ENCODE measurements at regions not wholly inside any gene's neighbourhood (a gene's known extent, or its start where the extent isn't known, plus 50 kb on each side); places are given as distances from the start of the nearest gene placed in this dataset.

- Histone ChIP-seq H3K4me3 (ENCODE audit: low read length) (no peak overlapping the region), H3K79me2 (ENCODE audit: low read length) (no peaks in the 10 kb centered on the region), H4K20me1 (ENCODE audit: insufficient read depth, low read depth, low read length) (no peaks in the 10 kb centered on the region), H3K9me2 (replicated peaks; ENCODE audit: insufficient read depth, low read length) (no peaks in the 10 kb centered on the region), H3K27me3 (ENCODE audit: low read length) (no peaks in the 10 kb centered on the region), H3K27ac (ENCODE audit: low read length) (no peak overlapping the region), H2AFZ (ENCODE audit: low read length) (no peak overlapping the region), H3K4me2 (ENCODE audit: low read depth, low read length, poor library complexity, severe bottlenecking) (no peak overlapping the region), H3K9me3 (ENCODE audit: low read length) (no peaks in the 10 kb centered on the region; the same call in 1 of the 2 replicates), H3K4me1 (ENCODE audit: low read length) (no peaks in the 10 kb centered on the region), H3K9ac (ENCODE audit: low read length) (no peak overlapping the region), H3K36me3 (ENCODE audit: insufficient read depth, low read length) (no peaks in the 10 kb centered on the region)
- no peak for DNase-seq
Observed at GRCh38 chr16:50444526-50444925, 75.7 kb upstream of the BRD7 start.

- Histone ChIP-seq H3K4me3 (ENCODE audit: low read length) (no peak overlapping the region), H3K4me1 (ENCODE audit: low read length) (no peaks in the 10 kb centered on the region), H3K9ac (ENCODE audit: low read length) (no peak overlapping the region), H4K20me1 (ENCODE audit: insufficient read depth, low read depth, low read length) (no peaks in the 10 kb centered on the region), H3K9me2 (replicated peaks; ENCODE audit: insufficient read depth, low read length) (no peaks in the 10 kb centered on the region), H3K27ac (ENCODE audit: low read length) (no peak overlapping the region), H3K9me3 (ENCODE audit: low read length) (no peaks in the 10 kb centered on the region; the same call in 1 of the 2 replicates), H2AFZ (ENCODE audit: low read length) (no peak overlapping the region), H3K36me3 (ENCODE audit: insufficient read depth, low read length) (no peaks in the 10 kb centered on the region), H3K4me2 (ENCODE audit: low read depth, low read length, poor library complexity, severe bottlenecking) (no peak overlapping the region), H3K27me3 (ENCODE audit: low read length) (no peaks in the 10 kb centered on the region), H3K79me2 (ENCODE audit: low read length) (no peaks in the 10 kb centered on the region)
- no peak for DNase-seq
Observed at GRCh38 chr16:50442221-50442620, 73.4 kb upstream of the BRD7 start.

GRCh38 chr16:50441486-50442157, 72.8 kb upstream of the BRD7 start:
- no peaks in the 10 kb centered on the region for H3K9me2 ChIP-seq (replicated peaks; ENCODE audit: insufficient read depth, low read length)
- no peak for DNase-seq
- no peak overlapping the region for H3K9ac ChIP-seq (ENCODE audit: low read length)
- H4K20me1 ChIP-seq (ENCODE audit: insufficient read depth, low read depth, low read length): no peaks in the 10 kb centered on the region
- H3K9me3 ChIP-seq (ENCODE audit: low read length): no peaks in the 10 kb centered on the region; the same call in 1 of the 2 replicates
- H3K4me1 ChIP-seq (ENCODE audit: low read length): no peaks in the 10 kb centered on the region
- H3K4me2 ChIP-seq (ENCODE audit: low read depth, low read length, poor library complexity, severe bottlenecking): no peak overlapping the region
- no peaks in the 10 kb centered on the region for H3K79me2 ChIP-seq (ENCODE audit: low read length)
- no peak overlapping the region for H3K27ac ChIP-seq (ENCODE audit: low read length)
- H3K36me3 ChIP-seq (ENCODE audit: insufficient read depth, low read length): no peaks in the 10 kb centered on the region
- no peaks in the 10 kb centered on the region for H3K27me3 ChIP-seq (ENCODE audit: low read length)
- H3K4me3 ChIP-seq (ENCODE audit: low read length): no peak overlapping the region
- no peak overlapping the region for H2AFZ ChIP-seq (ENCODE audit: low read length)

GRCh38 chr16:50440991-50441390, 72.2 kb upstream of the BRD7 start:
- no peak overlapping the region for H3K4me3 ChIP-seq (ENCODE audit: low read length)
- no peaks in the 10 kb centered on the region; the same call in 1 of the 2 replicates for H3K9me3 ChIP-seq (ENCODE audit: low read length)
- no peaks in the 10 kb centered on the region for H3K27me3 ChIP-seq (ENCODE audit: low read length)
- no peaks in the 10 kb centered on the region for H3K4me1 ChIP-seq (ENCODE audit: low read length)
- no peak overlapping the region for H3K4me2 ChIP-seq (ENCODE audit: low read depth, low read length, poor library complexity, severe bottlenecking)
- no peaks in the 10 kb centered on the region for H3K79me2 ChIP-seq (ENCODE audit: low read length)
- H3K27ac ChIP-seq (ENCODE audit: low read length): no peak overlapping the region
- no peak overlapping the region for H2AFZ ChIP-seq (ENCODE audit: low read length)
- no peaks in the 10 kb centered on the region for H3K9me2 ChIP-seq (replicated peaks; ENCODE audit: insufficient read depth, low read length)
- no peak for DNase-seq
- H4K20me1 ChIP-seq (ENCODE audit: insufficient read depth, low read depth, low read length): no peaks in the 10 kb centered on the region
- H3K9ac ChIP-seq (ENCODE audit: low read length): no peak overlapping the region
- H3K36me3 ChIP-seq (ENCODE audit: insufficient read depth, low read length): no peaks in the 10 kb centered on the region

GRCh38 chr16:50440531-50440930, 71.7 kb upstream of the BRD7 start:
- Histone ChIP-seq H3K9me2 (replicated peaks; ENCODE audit: insufficient read depth, low read length) (no peaks in the 10 kb centered on the region), H3K79me2 (ENCODE audit: low read length) (no peaks in the 10 kb centered on the region), H2AFZ (ENCODE audit: low read length) (no peak overlapping the region), H4K20me1 (ENCODE audit: insufficient read depth, low read depth, low read length) (no peaks in the 10 kb centered on the region), H3K36me3 (ENCODE audit: insufficient read depth, low read length) (no peaks in the 10 kb centered on the region), H3K4me3 (ENCODE audit: low read length) (no peak overlapping the region), H3K9me3 (ENCODE audit: low read length) (no peaks in the 10 kb centered on the region; the same call in 1 of the 2 replicates), H3K27me3 (ENCODE audit: low read length) (no peaks in the 10 kb centered on the region), H3K4me2 (ENCODE audit: low read depth, low read length, poor library complexity, severe bottlenecking) (no peak overlapping the region), H3K9ac (ENCODE audit: low read length) (no peak overlapping the region), H3K27ac (ENCODE audit: low read length) (no peak overlapping the region), H3K4me1 (ENCODE audit: low read length) (no peaks in the 10 kb centered on the region)
- no peak for DNase-seq

GRCh38 chr16:50437769-50438437, 69.1 kb upstream of the BRD7 start:
- H3K36me3 ChIP-seq (ENCODE audit: insufficient read depth, low read length): no peaks in the 10 kb centered on the region
- H3K9me2 ChIP-seq (replicated peaks; ENCODE audit: insufficient read depth, low read length): no peaks in the 10 kb centered on the region
- no peaks in the 10 kb centered on the region; the same call in 1 of the 2 replicates for H3K9me3 ChIP-seq (ENCODE audit: low read length)
- no peak overlapping the region for H3K4me3 ChIP-seq (ENCODE audit: low read length)
- no peak overlapping the region for H3K4me2 ChIP-seq (ENCODE audit: low read depth, low read length, poor library complexity, severe bottlenecking)
- H3K79me2 ChIP-seq (ENCODE audit: low read length): no peaks in the 10 kb centered on the region
- H4K20me1 ChIP-seq (ENCODE audit: insufficient read depth, low read depth, low read length): no peaks in the 10 kb centered on the region
- no peak overlapping the region for H3K9ac ChIP-seq (ENCODE audit: low read length)
- no peaks in the 10 kb centered on the region for H3K4me1 ChIP-seq (ENCODE audit: low read length)
- no peak for DNase-seq
- H3K27ac ChIP-seq (ENCODE audit: low read length): no peak overlapping the region
- H3K27me3 ChIP-seq (ENCODE audit: low read length): no peaks in the 10 kb centered on the region
- no peak overlapping the region for H2AFZ ChIP-seq (ENCODE audit: low read length)

GRCh38 chr16:50436271-50436670, 67.5 kb upstream of the BRD7 start:
- H4K20me1 ChIP-seq (ENCODE audit: insufficient read depth, low read depth, low read length): no peaks in the 10 kb centered on the region
- H2AFZ ChIP-seq (ENCODE audit: low read length): no peak overlapping the region
- no peaks in the 10 kb centered on the region for H3K9me3 ChIP-seq (ENCODE audit: low read length)
- H3K4me3 ChIP-seq (ENCODE audit: low read length): no peak overlapping the region
- no peak overlapping the region for H3K4me2 ChIP-seq (ENCODE audit: low read depth, low read length, poor library complexity, severe bottlenecking)
- H3K27me3 ChIP-seq (ENCODE audit: low read length): no peaks in the 10 kb centered on the region
- DNase-seq: no peak
- H3K4me1 ChIP-seq (ENCODE audit: low read length): no peaks in the 10 kb centered on the region
- H3K36me3 ChIP-seq (ENCODE audit: insufficient read depth, low read length): no peaks in the 10 kb centered on the region
- H3K9ac ChIP-seq (ENCODE audit: low read length): no peak overlapping the region
- no peak overlapping the region for H3K27ac ChIP-seq (ENCODE audit: low read length)
- no peaks in the 10 kb centered on the region for H3K79me2 ChIP-seq (ENCODE audit: low read length)
- no peaks in the 10 kb centered on the region for H3K9me2 ChIP-seq (replicated peaks; ENCODE audit: insufficient read depth, low read length)

- no peak for DNase-seq
- H3K4me3 ChIP-seq (ENCODE audit: low read length): no peak overlapping the region
- H3K27me3 ChIP-seq (ENCODE audit: low read length): no peaks in the 10 kb centered on the region
Observed at GRCh38 chr16:50434872-50435478, 66.2 kb upstream of the BRD7 start.

More at GRCh38 chr16:50434872-50435478, 66.2 kb upstream of the BRD7 start:
- no peaks in the 10 kb centered on the region for H3K4me1 ChIP-seq (ENCODE audit: low read length)
- no peaks in the 10 kb centered on the region for H3K9me3 ChIP-seq (ENCODE audit: low read length)
- no peak overlapping the region for H3K9ac ChIP-seq (ENCODE audit: low read length)
- H3K79me2 ChIP-seq (ENCODE audit: low read length): no peaks in the 10 kb centered on the region
- H3K9me2 ChIP-seq (replicated peaks; ENCODE audit: insufficient read depth, low read length): no peaks in the 10 kb centered on the region
- no peak overlapping the region for H3K27ac ChIP-seq (ENCODE audit: low read length)
- no peak overlapping the region for H2AFZ ChIP-seq (ENCODE audit: low read length)
- no peaks in the 10 kb centered on the region for H4K20me1 ChIP-seq (ENCODE audit: insufficient read depth, low read depth, low read length)
- no peak overlapping the region for H3K4me2 ChIP-seq (ENCODE audit: low read depth, low read length, poor library complexity, severe bottlenecking)
- no peaks in the 10 kb centered on the region for H3K36me3 ChIP-seq (ENCODE audit: insufficient read depth, low read length)

Measured in Karpas-422 (cell line).